ENCODE measurements at regions not wholly inside any gene's neighbourhood (a gene's known extent, or its start where the extent isn't known, plus 50 kb on each side); places are given as distances from the start of the nearest gene placed in this dataset.

GRCh38 chr10:33559105-33559504 lies 224.6 kb upstream of the NRP1 start:
- no peak for TF ChIP-seq RAD21 (IDR thresholded peaks at IDR 0.05; ENCODE audit: low read depth)
- no peak for TF ChIP-seq EP300 (IDR thresholded peaks at IDR 0.05; ENCODE audit: borderline replicate concordance)
- no peak for TF ChIP-seq YY1 (IDR thresholded peaks at IDR 0.05; ENCODE audit: low read depth)
- TF ChIP-seq MAX (IDR thresholded peaks at IDR 0.05), result no peak
- TF ChIP-seq USF1 (IDR thresholded peaks at IDR 0.05), result no peak
- TF ChIP-seq TEAD4 (IDR thresholded peaks at IDR 0.05), result no peak
- TF ChIP-seq CREB1 (IDR thresholded peaks at IDR 0.05; ENCODE audit: low read depth), result no peak
- no peak for TF ChIP-seq FOXM1 (IDR thresholded peaks at IDR 0.05; ENCODE audit: borderline replicate concordance, low read depth)
- no peak for TF ChIP-seq CEBPB (IDR thresholded peaks at IDR 0.05)
